T-cell (primary cell): ENCODE measurements at regions not wholly inside any gene's neighbourhood (a gene's known extent, or its start where the extent isn't known, plus 50 kb on each side); places are given as distances from the start of the nearest gene placed in this dataset.

Source experiments
- ATAC-seq, 4 experiments: fragments of 200-7000 bp in 3 of 4; fragments of 150-1000 bp in 1 of 4; cut with Tn5 transposase; replicated peaks in 1 of 4; 1 replicate in 3 of 4; 2 replicates in 1 of 4; pipeline ENCODE4 v1.10.0; 2021; ENCODE audit warnings: moderate library complexity in 3 of 4, mild to moderate bottlenecking in 2 of 4, moderate number of reproducible peaks in 1 of 4
- CTCF ChIA-PET, 2 donors: fragments of 300-600 bp; sonication (Branson Sonifier 250); formaldehyde crosslinking; loops; one replicate each; lab custom pipeline; 2022; ENCODE audit warnings: antibody characterized with exemption in 2 of 2; lab: Charles Lee
- POLR2A ChIA-PET, 2 donors: fragments of 300-600 bp; sonication (Branson Sonifier 250); formaldehyde crosslinking; loops; one replicate each; lab custom pipeline; 2022; ENCODE audit warnings: antibody characterized with exemption in 2 of 2; lab: Charles Lee
- DNase-seq, 35 experiments: peaks; one replicate each; pipeline versions ENCODE4 v3.0.0 to v3.0.0-alpha.2; 2013 to 2023
- H3K27ac ChIP-seq: one replicate; pipeline ENCODE4 v1.5.1; 2013; ENCODE audit warnings: low read length
- H3K27me3 ChIP-seq, 2 experiments: replicated peaks in 1 of 2; 1 replicate in 1 of 2; 2 replicates in 1 of 2; pipeline versions ENCODE4 v1.6.1 to v1.7.0; 2013; ENCODE audit warnings: low read length in 1 of 2, mixed read lengths in 1 of 2; ENCODE audit not compliant: control insufficient read depth in 2 of 2, insufficient read depth in 2 of 2; ENCODE audit errors: extremely low read depth in 1 of 2
- H3K36me3 ChIP-seq, 2 donors: 1 replicate in 1 of 2; 2 replicates in 1 of 2; pipeline versions ENCODE4 v1.6.1 to v1.7.0; 2013; ENCODE audit warnings: low read length in 1 of 2; ENCODE audit not compliant: control insufficient read depth in 2 of 2, insufficient read depth in 1 of 2; ENCODE audit errors: extremely low read depth in 1 of 2
- H3K4me1 ChIP-seq, 2 experiments: 1 replicate in 1 of 2; 2 replicates in 1 of 2; pipeline versions ENCODE4 v1.6.1 to v1.7.0; 2013; ENCODE audit warnings: low read length in 2 of 2, mixed read lengths in 1 of 2; ENCODE audit not compliant: insufficient read depth in 2 of 2, control insufficient read depth in 1 of 2; ENCODE audit errors: extremely low read depth in 1 of 2
- H3K4me3 ChIP-seq, 2 donors: 1 replicate in 1 of 2; 2 replicates in 1 of 2; pipeline versions ENCODE4 v1.5.1 to v1.7.0; 2013; ENCODE audit warnings: mild to moderate bottlenecking in 2 of 2, low read length in 1 of 2, moderate library complexity in 1 of 2; ENCODE audit not compliant: control insufficient read depth in 1 of 2; ENCODE audit errors: extremely low read depth in 1 of 2
- H3K9me3 ChIP-seq: 2 replicates; pipeline ENCODE4 v1.7.0; 2013
- H3K27ac Mint-ChIP-seq, 2 donors: one replicate each; pipeline ENCODE4 v1.8.0; 2020 to 2021; ENCODE audit warnings: mild to moderate bottlenecking in 2 of 2, mixed read lengths in 2 of 2
- H3K27me3 Mint-ChIP-seq, 2 donors: one replicate each; pipeline ENCODE4 v1.8.0; 2021 to 2022; ENCODE audit warnings: mixed read lengths in 2 of 2
- H3K36me3 Mint-ChIP-seq: one replicate; pipeline ENCODE4 v1.8.0; 2021; ENCODE audit warnings: mixed read lengths
- H3K4me1 Mint-ChIP-seq, 3 donors: one replicate each; pipeline ENCODE4 v1.8.0; 2020 to 2022; ENCODE audit warnings: mixed read lengths in 3 of 3, mild to moderate bottlenecking in 1 of 3
- H3K4me3 Mint-ChIP-seq, 3 donors: one replicate each; pipeline ENCODE4 v1.8.0; 2020 to 2022; ENCODE audit warnings: mild to moderate bottlenecking in 3 of 3, mixed read lengths in 3 of 3, moderate library complexity in 3 of 3
- H3K9me3 Mint-ChIP-seq, 3 donors: one replicate each; pipeline ENCODE4 v1.8.0; 2020 to 2022; ENCODE audit warnings: mixed read lengths in 3 of 3
- WGBS: methylation state at CpG from one replicate; pipeline ENCODE4 v1.1.5; 2013; ENCODE audit warnings: missing lambda C conversion rate; ENCODE audit not compliant: insufficient coverage; 5-methylcytosine and 5-hydroxymethylcytosine counted together

- H3K9me3 ChIP-seq = no peaks in the 10 kb centered on the region
- peaks cover 9 to 20% (median 19%) of the 10 kb centered on the region in 3 donors for H3K9me3 Mint-ChIP-seq
- H3K27ac ChIP-seq = no peak overlapping the region
- H3K27me3 Mint-ChIP-seq = peaks cover 14 to 15% of the 10 kb centered on the region in 2 donors
- WGBS = no CpG with 5 or more reads among the region's 2 CpGs
- H3K4me1 ChIP-seq = no peaks in the 10 kb centered on the region
- H3K4me3 Mint-ChIP-seq = no peak overlapping the region
- H3K36me3 ChIP-seq = no peaks in the 10 kb centered on the region
- H3K36me3 Mint-ChIP-seq = no peaks in the 10 kb centered on the region
- H3K4me1 Mint-ChIP-seq = no peaks in the 10 kb centered on the region
- no peak for ATAC-seq
- POLR2A ChIA-PET = no interaction called here
- H3K27me3 ChIP-seq = peaks cover 0 to 13% of the 10 kb centered on the region in 2 experiments
- no peak overlapping the region for H3K4me3 ChIP-seq
- H3K27ac Mint-ChIP-seq = no peak overlapping the region
- no peak for DNase-seq
- CTCF ChIA-PET = no interaction called here
Observed at GRCh38 chr1:29531596-29531995, 295.3 kb downstream of the PTPRU start.

- Mint-ChIP-seq H3K36me3 (no peaks in the 10 kb centered on the region), H3K4me1 (no peaks in the 10 kb centered on the region), H3K27me3 (peaks cover 24 to 30% of the 10 kb centered on the region in 2 donors), H3K4me3 (no peak overlapping the region), H3K27ac (no peak overlapping the region), H3K9me3 (peaks cover 9 to 20% (median 19%) of the 10 kb centered on the region in 3 donors)
- no peaks in the 10 kb centered on the region for H3K9me3 ChIP-seq
- POLR2A ChIA-PET = no interaction called here
- H3K27ac ChIP-seq = no peak overlapping the region
- CTCF ChIA-PET = no interaction called here
- H3K27me3 ChIP-seq = peaks cover 0 to 23% of the 10 kb centered on the region in 2 experiments
- no peak overlapping the region for H3K4me3 ChIP-seq
- no peak for ATAC-seq
- no peaks in the 10 kb centered on the region for H3K36me3 ChIP-seq
- H3K4me1 ChIP-seq = no peaks in the 10 kb centered on the region
- DNase-seq = no peak
- WGBS = no CpG with 5 or more reads among the region's 1 CpG
Observed at GRCh38 chr1:29529677-29530278, 293.5 kb downstream of the PTPRU start.

GRCh38 chr1:29527314-29528004 lies 291.1 kb downstream of the PTPRU start:
- CTCF ChIA-PET = no interaction called here
- Histone ChIP-seq H3K36me3 (no peaks in the 10 kb centered on the region), H3K4me3 (no peak overlapping the region), H3K27ac (no peak overlapping the region), H3K9me3 (no peaks in the 10 kb centered on the region), H3K4me1 (no peaks in the 10 kb centered on the region), H3K27me3 (peaks cover 0 to 38% of the 10 kb centered on the region in 2 experiments)
- H3K4me3 Mint-ChIP-seq = no peak overlapping the region
- WGBS = 87% methylated on average over 5 of the region's 8 CpGs
- H3K9me3 Mint-ChIP-seq = peaks cover 9 to 19% (median 14%) of the 10 kb centered on the region in 3 donors
- H3K27ac Mint-ChIP-seq = no peak overlapping the region
- no peaks in the 10 kb centered on the region for H3K36me3 Mint-ChIP-seq
- H3K27me3 Mint-ChIP-seq = peaks cover 26 to 29% of the 10 kb centered on the region in 2 donors
- ATAC-seq = no peak
- no peaks in the 10 kb centered on the region for H3K4me1 Mint-ChIP-seq
- POLR2A ChIA-PET = no interaction called here
- DNase-seq = no peak

GRCh38 chr1:29525941-29526340 lies 289.6 kb downstream of the PTPRU start:
- 81% methylated on average over 4 of the region's 7 CpGs for WGBS
- H3K36me3 ChIP-seq = no peaks in the 10 kb centered on the region
- CTCF ChIA-PET = no interaction called here
- H3K4me3 Mint-ChIP-seq = no peak overlapping the region
- POLR2A ChIA-PET = no interaction called here
- H3K4me1 ChIP-seq = no peaks in the 10 kb centered on the region
- peaks cover 26 to 35% of the 10 kb centered on the region in 2 donors for H3K27me3 Mint-ChIP-seq
- DNase-seq (no peak), ATAC-seq (no peak)
- no peak overlapping the region for H3K4me3 ChIP-seq
- H3K27me3 ChIP-seq = peaks cover 0 to 39% of the 10 kb centered on the region in 2 experiments
- H3K4me1 Mint-ChIP-seq = no peaks in the 10 kb centered on the region
- H3K27ac Mint-ChIP-seq = no peak overlapping the region
- H3K27ac ChIP-seq = no peak overlapping the region
- H3K36me3 Mint-ChIP-seq = no peaks in the 10 kb centered on the region
- no peaks in the 10 kb centered on the region for H3K9me3 ChIP-seq
- H3K9me3 Mint-ChIP-seq = peaks cover 7 to 19% (median 14%) of the 10 kb centered on the region in 3 donors

DNA sequence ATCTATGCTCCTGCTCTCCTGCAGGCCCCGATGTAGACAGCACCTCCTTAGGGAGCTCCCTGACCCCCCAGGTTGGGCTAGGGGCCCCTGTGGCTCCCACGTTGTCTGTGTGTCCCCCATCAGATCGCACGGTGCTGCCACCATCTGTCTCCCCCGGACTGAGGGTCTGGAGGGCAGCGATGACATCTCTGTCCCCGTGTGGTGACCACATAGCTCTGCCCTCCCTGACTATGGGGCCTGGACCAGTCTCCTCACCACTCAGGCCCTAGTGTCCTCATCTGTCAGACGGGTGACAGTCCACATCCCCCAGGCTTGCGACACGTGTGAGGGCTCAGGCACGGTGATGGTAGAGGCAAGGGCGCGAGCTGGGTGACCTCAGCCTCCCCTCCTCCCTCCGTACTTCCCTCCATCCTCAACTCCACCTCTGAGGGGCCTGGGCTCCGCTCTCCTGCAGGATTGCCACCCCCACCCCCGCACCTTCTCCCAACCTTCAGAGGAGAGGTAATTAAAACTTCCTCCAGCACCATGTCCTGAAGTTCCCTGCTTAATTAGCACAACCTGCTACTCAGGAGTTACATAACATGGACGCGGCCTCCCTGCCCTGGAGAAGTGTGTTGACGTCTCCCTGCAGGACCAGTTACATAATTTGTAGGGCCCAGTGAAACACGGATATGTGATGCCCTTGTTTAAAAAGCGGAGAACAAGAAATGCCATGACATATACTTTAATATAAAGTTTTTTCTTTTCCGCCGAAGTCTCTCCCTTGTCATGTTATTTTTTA lies 288.2 kb downstream of the PTPRU start:
- 69% methylated on average over 14 of the region's 23 CpGs for WGBS
- Histone ChIP-seq H3K9me3 (no peaks in the 10 kb centered on the region), H3K36me3 (no peaks in the 10 kb centered on the region), H3K27ac (no peak overlapping the region), H3K4me1 (no peaks in the 10 kb centered on the region), H3K27me3 (peaks cover 0 to 48% of the 10 kb centered on the region in 2 experiments), H3K4me3 (no peak overlapping the region)
- peaks cover 2 to 12% (median 8%) of the 10 kb centered on the region in 3 donors for H3K9me3 Mint-ChIP-seq
- DNase-seq (peak in 1 of 35 experiments; percentile 21), ATAC-seq (no peak)
- POLR2A ChIA-PET = no interaction called here
- no peak overlapping the region for H3K27ac Mint-ChIP-seq
- CTCF ChIA-PET = no interaction called here
- no peaks in the 10 kb centered on the region for H3K4me1 Mint-ChIP-seq
- H3K4me3 Mint-ChIP-seq = no peak overlapping the region
- peaks cover 31 to 39% of the 10 kb centered on the region in 2 donors for H3K27me3 Mint-ChIP-seq
- H3K36me3 Mint-ChIP-seq = no peaks in the 10 kb centered on the region

GRCh38 chr1:29523576-29523975 lies 287.3 kb downstream of the PTPRU start:
- 76% methylated on average over 9 of the region's 10 CpGs for WGBS
- Histone ChIP-seq H3K4me3 (no peak overlapping the region), H3K27me3 (peaks cover 0 to 55% of the 10 kb centered on the region in 2 experiments), H3K9me3 (no peaks in the 10 kb centered on the region), H3K36me3 (no peaks in the 10 kb centered on the region), H3K27ac (no peak overlapping the region), H3K4me1 (no peaks in the 10 kb centered on the region)
- ChIA-PET CTCF (no interaction called here), POLR2A (no interaction called here)
- Mint-ChIP-seq H3K9me3 (peaks cover 0 to 3% (median 3%) of the 10 kb centered on the region in 3 donors), H3K36me3 (no peaks in the 10 kb centered on the region), H3K27me3 (peaks cover 31 to 39% of the 10 kb centered on the region in 2 donors), H3K4me1 (no peaks in the 10 kb centered on the region), H3K27ac (no peak overlapping the region), H3K4me3 (no peak overlapping the region)
- DNase-seq (no peak), ATAC-seq (no peak)
